DMS79 treated with DMSO at 0.1 percent for 48 hours (cell line): ENCODE measurements at regions not wholly inside any gene's neighbourhood (a gene's known extent, or its start where the extent isn't known, plus 50 kb on each side); places are given as distances from the start of the nearest gene placed in this dataset.

Experiments used
- DNase-seq: peaks from one replicate; lab custom pipeline; 2025; lab: John Stamatoyannopoulos, UW

GRCh38 chr7:46015107-46015868, 94.2 kb upstream of the IGFBP3 start:
- no peak for DNase-seq

GRCh38 chr7:46011501-46011900, 90.4 kb upstream of the IGFBP3 start:
- no peak for DNase-seq

- no peak for DNase-seq
Measured at GRCh38 chr7:46011059-46011458, 90.0 kb upstream of the IGFBP3 start.

- DNase-seq, result no peak
Measured at GRCh38 chr7:46009211-46009610, 88.1 kb upstream of the IGFBP3 start.

- no peak for DNase-seq
Measured at GRCh38 chr7:46007990-46008643, 87.0 kb upstream of the IGFBP3 start.

- DNase-seq, result no peak
Measured at GRCh38 chr7:46007194-46007593, 86.1 kb upstream of the IGFBP3 start.

GRCh38 chr7:46006723-46007122, 85.7 kb upstream of the IGFBP3 start:
- no peak for DNase-seq

- no peak for DNase-seq
Measured at GRCh38 chr7:46006212-46006611, 85.1 kb upstream of the IGFBP3 start.

GRCh38 chr7:46004965-46005364, 83.9 kb upstream of the IGFBP3 start:
- no peak for DNase-seq

- no peak for DNase-seq
Measured at GRCh38 chr7:46003896-46004875, 83.1 kb upstream of the IGFBP3 start.

- DNase-seq, result no peak
Measured at GRCh38 chr7:46003161-46003560, 82.1 kb upstream of the IGFBP3 start.

- DNase-seq, result no peak
Measured at GRCh38 chr7:46000513-46000912, 79.4 kb upstream of the IGFBP3 start.

- DNase-seq, result no peak
Measured at GRCh38 chr7:45999541-45999940, 78.5 kb upstream of the IGFBP3 start.

GRCh38 chr7:45998506-45998905, 77.4 kb upstream of the IGFBP3 start:
- no peak for DNase-seq

GRCh38 chr7:45993621-45994020, 72.5 kb upstream of the IGFBP3 start:
- no peak for DNase-seq

- no peak for DNase-seq
Measured at GRCh38 chr7:45992826-45993225, 71.8 kb upstream of the IGFBP3 start.

- DNase-seq, result no peak
Measured at GRCh38 chr7:45990276-45990675, 69.2 kb upstream of the IGFBP3 start.

- no peak for DNase-seq
Measured at GRCh38 chr7:45988405-45989057, 67.5 kb upstream of the IGFBP3 start.

GRCh38 chr7:45987521-45988290, 66.6 kb upstream of the IGFBP3 start:
- no peak for DNase-seq

- no peak for DNase-seq
Measured at GRCh38 chr7:45986355-45987298, 65.6 kb upstream of the IGFBP3 start.
